CD14-positive monocyte (primary cell): ENCODE measurements at regions not wholly inside any gene's neighbourhood (a gene's known extent, or its start where the extent isn't known, plus 50 kb on each side); places are given as distances from the start of the nearest gene placed in this dataset.

Experiments used
- DNase-seq, 3 donors: peaks; one replicate each; pipeline ENCODE4 v3.0.0-alpha.2; 2011 to 2022
- H2AFZ ChIP-seq: 2 replicates; pipeline ENCODE4 v1.6.0; 2012; ENCODE audit warnings: mild to moderate bottlenecking, low read depth, low read length, inconsistent platforms; ENCODE audit not compliant: insufficient read depth, poor library complexity, severe bottlenecking
- H3K27ac ChIP-seq, 2 donors: 1 replicate in 1 of 2; 2 replicates in 1 of 2; pipeline ENCODE4 v1.5.1; 2012 to 2013; ENCODE audit warnings: low read length in 2 of 2, control low read depth in 1 of 2, inconsistent platforms in 1 of 2, low read depth in 1 of 2, mild to moderate bottlenecking in 1 of 2
- H3K27me3 ChIP-seq, 2 donors: one replicate each; pipeline versions ENCODE4 v1.6.0 to v1.6.1; 2011 to 2013; ENCODE audit warnings: low read length in 2 of 2; ENCODE audit not compliant: control insufficient read depth in 2 of 2, insufficient read depth in 2 of 2
- H3K36me3 ChIP-seq, 2 donors: replicated peaks in 1 of 2; 1 replicate in 1 of 2; 2 replicates in 1 of 2; pipeline versions ENCODE4 v1.5.1 to v1.6.1; 2012 to 2013; ENCODE audit warnings: low read length in 2 of 2, control low read depth in 1 of 2, inconsistent platforms in 1 of 2, mild to moderate bottlenecking in 1 of 2; ENCODE audit not compliant: insufficient read depth in 2 of 2, control insufficient read depth in 1 of 2
- H3K4me1 ChIP-seq, 2 donors: 1 replicate in 1 of 2; 2 replicates in 1 of 2; pipeline versions ENCODE4 v1.5.1 to v1.6.1; 2012 to 2013; ENCODE audit warnings: low read length in 2 of 2, control low read depth in 1 of 2, inconsistent platforms in 1 of 2, mild to moderate bottlenecking in 1 of 2, moderate library complexity in 1 of 2; ENCODE audit not compliant: insufficient read depth in 2 of 2, control insufficient read depth in 1 of 2
- H3K4me2 ChIP-seq: replicated peaks from 2 replicates; pipeline ENCODE3; 2012; ENCODE audit warnings: low read length, moderate library complexity, mild to moderate bottlenecking; ENCODE audit not compliant: poor library complexity, severe bottlenecking; ENCODE audit errors: extremely low read depth
- H3K4me3 ChIP-seq, 3 experiments: fragments of 200-600 bp in 1 of 3; sonication (generic) in 1 of 3; replicated peaks in 1 of 3; 1 replicate in 2 of 3; 2 replicates in 1 of 3; pipeline ENCODE4 v1.5.1; 2011 to 2013; ENCODE audit warnings: low read length in 3 of 3, mild to moderate bottlenecking in 3 of 3, control low read depth in 2 of 3, low read depth in 2 of 3, inconsistent platforms in 1 of 3, moderate library complexity in 1 of 3
- H3K79me2 ChIP-seq: 2 replicates; pipeline ENCODE4 v1.6.0; 2012; ENCODE audit warnings: mild to moderate bottlenecking, control low read depth, inconsistent platforms, low read length, moderate library complexity; ENCODE audit not compliant: insufficient read depth
- H3K9ac ChIP-seq: 2 replicates; pipeline ENCODE4 v1.6.0; 2017; ENCODE audit warnings: low read length, mild to moderate bottlenecking; ENCODE audit not compliant: insufficient read depth, poor library complexity, severe bottlenecking
- H3K9me3 ChIP-seq, 2 donors: replicated peaks in 1 of 2; 1 replicate in 1 of 2; 2 replicates in 1 of 2; pipeline versions ENCODE4 v1.5.1 to v1.6.1; 2012 to 2013; ENCODE audit warnings: low read length in 2 of 2, control low read depth in 1 of 2; ENCODE audit not compliant: control insufficient read depth in 1 of 2, insufficient read depth in 1 of 2
- H4K20me1 ChIP-seq: 2 replicates; pipeline ENCODE4 v1.6.0; 2012; ENCODE audit warnings: mild to moderate bottlenecking, low read length, control low read depth, moderate library complexity; ENCODE audit not compliant: insufficient read depth
- H3K27ac Mint-ChIP-seq, 7 donors: one replicate each; pipeline ENCODE4 v1.8.0; 2020; ENCODE audit warnings: mild to moderate bottlenecking in 7 of 7, mixed read lengths in 7 of 7, moderate library complexity in 6 of 7, inconsistent platforms in 2 of 7
- H3K27me3 Mint-ChIP-seq, 3 donors: one replicate each; pipeline ENCODE4 v1.8.0; 2021 to 2022; ENCODE audit warnings: low read depth in 3 of 3, mild to moderate bottlenecking in 3 of 3, mixed read lengths in 3 of 3, moderate library complexity in 3 of 3, inconsistent platforms in 1 of 3
- H3K36me3 Mint-ChIP-seq, 2 donors: one replicate each; pipeline ENCODE4 v1.8.0; 2020; ENCODE audit warnings: mixed read lengths in 2 of 2, inconsistent platforms in 1 of 2, mild to moderate bottlenecking in 1 of 2
- H3K4me1 Mint-ChIP-seq: one replicate; pipeline ENCODE4 v1.8.0; 2020; ENCODE audit warnings: mild to moderate bottlenecking, mixed read lengths
- H3K4me3 Mint-ChIP-seq, 2 donors: one replicate each; pipeline ENCODE4 v1.8.0; 2020; ENCODE audit warnings: mild to moderate bottlenecking in 2 of 2, mixed read lengths in 2 of 2, moderate library complexity in 1 of 2
- H3K9me3 Mint-ChIP-seq, 7 donors: one replicate each; pipeline ENCODE4 v1.8.0; 2020 to 2022; ENCODE audit warnings: mixed read lengths in 7 of 7, mild to moderate bottlenecking in 6 of 7, moderate library complexity in 6 of 7, inconsistent platforms in 2 of 7
- CTCF ChIP-seq: fragments of 200-600 bp; IDR thresholded peaks from one replicate; pipeline ENCODE4 v1.8.0; 2022; ENCODE audit warnings: antibody characterized with exemption, mild to moderate bottlenecking
- WGBS: methylation state at CpG from one replicate; pipeline ENCODE4 v1.1.5; 2013; ENCODE audit warnings: missing lambda C conversion rate; ENCODE audit not compliant: insufficient coverage; 5-methylcytosine and 5-hydroxymethylcytosine counted together
- intact Hi-C, 2 donors: fragments of 100-400 bp; cut with micrococcal nuclease; formaldehyde crosslinking; loops; one replicate each; pipeline versions ENCODE4 v1.15.0 to v1.15.1; 2023

DNA sequence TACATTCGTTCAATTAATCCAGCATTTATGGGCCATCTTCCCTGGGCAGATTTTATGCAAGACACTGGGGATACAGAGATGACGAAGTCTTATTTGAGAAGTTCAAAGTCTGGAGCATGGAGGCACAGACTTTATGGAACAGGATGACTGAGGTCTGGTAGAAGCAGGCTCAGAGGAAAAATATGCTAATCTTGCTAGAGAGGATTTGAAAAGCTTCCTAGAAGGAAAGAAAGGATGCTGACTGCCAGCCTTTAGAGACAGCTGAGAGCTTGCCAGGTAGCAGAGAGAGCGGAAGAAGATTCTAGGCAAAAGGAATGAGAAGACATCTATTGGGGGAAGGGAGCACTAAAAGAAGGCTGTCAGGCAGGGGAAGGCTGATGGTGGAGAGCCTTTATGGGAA lies 75.5 kb upstream of the ATP5PO start:
- Mint-ChIP-seq H3K9me3 (peaks cover 0 to 12% (median 6%) of the 10 kb centered on the region in 7 donors), H3K4me3 (no peak overlapping the region), H3K27me3 (peaks cover 3 to 8% (median 3%) of the 10 kb centered on the region in 3 donors), H3K27ac (no peak overlapping the region), H3K4me1 (peaks cover 14% of the 10 kb centered on the region), H3K36me3 (peaks cover 0 to 3% of the 10 kb centered on the region in 2 donors)
- no peak for DNase-seq
- H3K27me3 ChIP-seq = no peaks in the 10 kb centered on the region
- no peak overlapping the region for H3K9ac ChIP-seq
- H2AFZ ChIP-seq = no peak overlapping the region
- H3K4me2 ChIP-seq = no peak overlapping the region
- H3K36me3 ChIP-seq = no peaks in the 10 kb centered on the region
- no peaks in the 10 kb centered on the region for H3K79me2 ChIP-seq
- WGBS = 97% methylated on average over 2 of the region's 3 CpGs
- H3K4me1 ChIP-seq = peaks cover 15% of the 10 kb centered on the region in 2 donors
- H4K20me1 ChIP-seq = no peaks in the 10 kb centered on the region
- no peak overlapping the region for H3K4me3 ChIP-seq
- no peak overlapping the region for H3K27ac ChIP-seq
- intact Hi-C loops = no loop called here
- H3K9me3 ChIP-seq = peaks cover 0 to 3% of the 10 kb centered on the region in 2 donors
- no peak for TF ChIP-seq CTCF

- H3K9ac ChIP-seq = no peak overlapping the region
- no peak overlapping the region for H2AFZ ChIP-seq
- Mint-ChIP-seq H3K4me1 (peaks cover 14% of the 10 kb centered on the region), H3K9me3 (peaks cover 0 to 12% (median 6%) of the 10 kb centered on the region in 7 donors), H3K4me3 (no peak overlapping the region), H3K27me3 (peaks cover 3 to 8% (median 4%) of the 10 kb centered on the region in 3 donors), H3K36me3 (peaks cover 0 to 3% of the 10 kb centered on the region in 2 donors), H3K27ac (no peak overlapping the region)
- intact Hi-C loops = no loop called here
- TF ChIP-seq CTCF = no peak
- no peaks in the 10 kb centered on the region for H4K20me1 ChIP-seq
- H3K4me2 ChIP-seq = no peak overlapping the region
- H3K9me3 ChIP-seq = peaks cover 0 to 3% of the 10 kb centered on the region in 2 donors
- H3K4me3 ChIP-seq = no peak overlapping the region
- H3K27ac ChIP-seq = no peak overlapping the region
- WGBS = no CpG with 5 or more reads among the region's 2 CpGs
- no peaks in the 10 kb centered on the region for H3K27me3 ChIP-seq
- no peaks in the 10 kb centered on the region for H3K79me2 ChIP-seq
- peaks cover 15% of the 10 kb centered on the region in 2 donors for H3K4me1 ChIP-seq
- DNase-seq = no peak
- no peaks in the 10 kb centered on the region for H3K36me3 ChIP-seq
Measured at GRCh38 chr21:33989440-33989839, 73.8 kb upstream of the ATP5PO start.
